BLaER1 treated with 17β-estradiol and CSF1 and Interleukin-3, amounts not matched to agents 10 nM and 100 nM (cell line): ENCODE measurements at regions not wholly inside any gene's neighbourhood (a gene's known extent, or its start where the extent isn't known, plus 50 kb on each side); places are given as distances from the start of the nearest gene placed in this dataset.

Experiments used
- H3K27ac ChIP-seq, 11 experiments: shearing (Covaris generic); formaldehyde crosslinking; 2 replicates each; pipeline ENCODE4 v1.8.1; 2022
- H3K27me3 ChIP-seq, 11 experiments: shearing (Covaris generic); formaldehyde crosslinking; 2 replicates each; pipeline ENCODE4 v1.8.1; 2022
- H3K36me3 ChIP-seq, 11 experiments: shearing (Covaris generic); formaldehyde crosslinking; 2 replicates each; pipeline ENCODE4 v1.8.1; 2022
- H3K4me1 ChIP-seq, 10 experiments: shearing (Covaris generic); formaldehyde crosslinking; 2 replicates each; pipeline ENCODE4 v1.8.1; 2022
- H3K4me2 ChIP-seq, 11 experiments: shearing (Covaris generic); formaldehyde crosslinking; 2 replicates each; pipeline ENCODE4 v1.8.1; 2022
- H3K4me3 ChIP-seq, 10 experiments: shearing (Covaris generic); formaldehyde crosslinking; 2 replicates each; pipeline ENCODE4 v1.8.1; 2022
- H3K9ac ChIP-seq, 11 experiments: shearing (Covaris generic); formaldehyde crosslinking; 2 replicates each; pipeline ENCODE4 v1.8.1; 2022
- H3K9me3 ChIP-seq, 11 experiments: shearing (Covaris generic); formaldehyde crosslinking; replicated peaks in 1 of 11; 2 replicates each; pipeline ENCODE4 v1.8.1; 2022
- H4K20me1 ChIP-seq, 11 experiments: shearing (Covaris generic); formaldehyde crosslinking; 2 replicates each; pipeline ENCODE4 v1.8.1; 2022
- Cebpa-rat ChIP-seq, 11 experiments: shearing (Covaris generic); IDR thresholded peaks; 2 replicates each; pipeline ENCODE4 v1.8.1; 2022

DNA sequence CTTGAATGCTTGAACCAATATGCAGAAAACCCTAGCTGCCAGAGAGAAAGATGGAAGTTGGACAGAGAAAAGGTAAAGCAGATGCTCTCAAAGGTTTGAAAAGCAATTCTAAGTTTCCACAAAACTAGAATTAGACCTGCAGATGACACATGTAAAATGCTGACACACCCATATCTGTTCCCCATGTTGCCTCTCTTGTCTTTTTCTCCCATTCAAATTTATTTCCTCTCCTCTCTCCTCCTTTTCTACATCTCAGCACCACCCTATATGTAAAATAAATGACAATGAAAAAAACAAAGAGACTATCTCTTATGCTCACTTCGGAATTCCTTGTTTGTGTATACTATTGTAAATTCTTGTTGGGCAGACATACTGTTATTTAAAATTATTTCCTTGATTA, 75.5 kb upstream of the PLEKHA5 start:
- Histone ChIP-seq H3K27me3 (no peaks in the 10 kb centered on the region), H3K36me3 (no peaks in the 10 kb centered on the region), H3K9ac (no peak overlapping the region), H3K4me1 (no peaks in the 10 kb centered on the region; a peak in 2 of 20 replicates), H3K27ac (no peak overlapping the region), H4K20me1 (no peaks in the 10 kb centered on the region), H3K4me2 (no peak overlapping the region), H3K4me3 (no peak overlapping the region), H3K9me3 (0 out of 22 replicates have a peak, but pooled peaks cover 0 to 3% (median 0%) of the 10 kb centered on the region in 11 experiments)
- no peak for TF ChIP-seq Cebpa-rat (IDR thresholded peaks at IDR 0.05)

DNA sequence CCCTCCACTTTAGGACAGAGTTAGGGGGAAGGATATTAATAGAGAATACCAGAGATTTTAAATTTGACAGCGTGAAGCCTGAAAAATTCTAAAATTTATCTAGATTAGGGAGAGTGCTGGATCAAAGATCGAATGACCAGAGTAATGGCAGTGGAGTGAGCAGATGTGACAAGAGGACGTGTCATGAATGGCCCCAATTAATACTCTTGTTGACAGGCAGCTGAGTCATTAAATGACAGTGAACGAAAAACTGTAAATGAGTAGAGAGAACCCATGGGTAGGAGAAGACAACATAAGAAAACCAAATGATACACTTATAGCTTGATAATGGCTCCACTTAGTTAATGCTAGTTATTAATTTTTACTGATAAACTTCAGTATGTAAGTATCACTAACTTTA, 73.9 kb upstream of the PLEKHA5 start:
- H4K20me1 ChIP-seq: no peaks in the 10 kb centered on the region
- no peak overlapping the region for H3K9ac ChIP-seq
- H3K4me2 ChIP-seq: no peak overlapping the region
- no peak for TF ChIP-seq Cebpa-rat (IDR thresholded peaks at IDR 0.05)
- peaks cover 0 to 4% (median 0%) of the 10 kb centered on the region in 10 experiments; a peak in 2 of 20 replicates for H3K4me1 ChIP-seq
- no peak overlapping the region for H3K4me3 ChIP-seq
- 0 out of 22 replicates have a peak, but pooled peaks cover 0 to 3% (median 0%) of the 10 kb centered on the region in 11 experiments for H3K9me3 ChIP-seq
- H3K27me3 ChIP-seq: no peaks in the 10 kb centered on the region
- H3K27ac ChIP-seq: no peak overlapping the region
- H3K36me3 ChIP-seq: no peaks in the 10 kb centered on the region

DNA sequence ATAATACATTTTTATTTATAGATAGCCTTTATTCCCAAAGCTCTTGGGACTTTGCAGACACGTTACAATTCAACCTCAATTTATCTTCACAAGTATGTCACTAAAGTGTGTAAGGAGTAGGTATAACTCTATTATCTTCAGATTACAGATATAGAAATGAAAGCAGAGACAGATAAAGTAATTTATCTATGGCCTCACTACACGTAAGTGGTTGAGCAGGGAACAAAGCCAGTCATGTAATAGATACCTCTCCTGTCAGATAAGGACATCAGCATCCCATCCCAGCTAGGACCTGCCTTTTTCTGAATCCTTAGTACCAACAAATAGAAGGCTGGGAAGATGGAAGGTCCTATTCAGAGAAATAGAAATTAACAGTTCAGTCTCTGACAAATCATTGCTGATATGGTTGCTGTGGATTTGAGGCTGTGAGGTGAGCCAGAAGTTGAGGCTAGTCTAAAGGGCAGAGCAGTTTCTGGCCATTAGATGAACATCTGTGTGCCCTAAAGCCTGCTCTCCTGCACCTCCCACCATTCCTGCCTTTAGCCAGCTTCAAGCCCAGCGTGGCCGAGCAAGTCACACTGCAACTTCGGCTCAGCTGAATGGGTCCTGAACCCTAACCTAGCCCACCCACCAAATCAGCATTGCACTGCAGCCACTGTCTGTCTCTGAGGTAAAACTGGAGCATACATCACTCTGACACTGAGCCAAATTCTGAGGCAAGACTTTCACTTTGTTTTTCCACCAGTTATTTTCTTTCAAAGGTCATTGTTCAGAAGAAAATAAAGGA, 71.1 kb upstream of the PLEKHA5 start:
- no peaks in the 10 kb centered on the region for H3K27me3 ChIP-seq
- H3K4me2 ChIP-seq: no peak overlapping the region
- H3K36me3 ChIP-seq: no peaks in the 10 kb centered on the region

DNA sequence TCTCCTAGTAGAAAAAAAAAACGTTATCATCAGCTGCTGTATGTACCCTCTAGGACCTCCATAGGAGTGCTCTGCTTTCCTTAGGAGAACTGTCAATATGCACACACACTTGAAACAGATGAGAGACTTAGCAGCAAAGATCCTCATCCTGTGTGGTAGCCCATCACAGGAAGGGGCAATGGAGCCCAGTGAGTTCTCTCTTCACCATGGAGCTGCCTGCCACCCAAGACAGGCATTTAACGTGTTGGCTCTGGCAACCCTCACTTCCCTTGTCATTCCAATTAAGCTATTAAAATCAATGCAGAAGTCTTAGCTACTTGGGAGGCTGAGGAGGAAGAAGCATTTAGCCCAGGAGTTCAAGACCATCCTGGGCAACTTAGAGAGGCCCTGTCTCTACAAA, 64.8 kb upstream of the PLEKHA5 start:
- no peak overlapping the region for H3K9ac ChIP-seq
- no peak for TF ChIP-seq Cebpa-rat (IDR thresholded peaks at IDR 0.05)

More for the DNA sequence above, 71.1 kb upstream of the PLEKHA5 start:
- H3K27ac ChIP-seq: no peak overlapping the region
- peaks cover 0 to 3% (median 0%) of the 10 kb centered on the region in 11 experiments; a peak in 1 of 22 replicates for H3K9me3 ChIP-seq
- no peak overlapping the region for H3K9ac ChIP-seq
- no peak for TF ChIP-seq Cebpa-rat (IDR thresholded peaks at IDR 0.05)
- peaks cover 0 to 4% (median 0%) of the 10 kb centered on the region in 10 experiments; a peak in 2 of 20 replicates for H3K4me1 ChIP-seq
- H4K20me1 ChIP-seq: no peaks in the 10 kb centered on the region
- H3K4me3 ChIP-seq: no peak overlapping the region

DNA sequence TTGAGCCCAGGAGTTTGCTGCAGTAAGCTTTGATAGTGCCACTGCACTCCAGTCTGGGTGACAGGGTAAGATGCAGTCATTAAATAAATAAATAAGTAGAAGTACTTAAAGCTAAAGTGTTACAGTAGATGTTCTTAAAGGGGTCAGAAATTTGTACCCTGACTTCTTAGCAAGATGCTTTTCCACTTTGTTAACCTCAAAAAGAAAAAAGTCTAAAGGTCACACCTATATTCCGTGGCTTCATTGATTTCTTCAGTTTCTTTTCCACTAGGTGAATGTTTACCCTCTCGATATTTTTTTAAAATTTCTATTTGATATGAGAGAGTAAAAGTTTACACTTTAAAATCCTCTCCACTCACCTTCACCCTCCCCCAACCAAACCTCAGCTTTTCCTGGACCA, 64.3 kb upstream of the PLEKHA5 start:
- Histone ChIP-seq H3K27me3 (no peaks in the 10 kb centered on the region), H3K9me3 (peaks cover 0 to 7% (median 0%) of the 10 kb centered on the region in 11 experiments; a peak in 1 of 22 replicates), H3K4me2 (no peak overlapping the region)

More for the DNA sequence above, 64.8 kb upstream of the PLEKHA5 start:
- H3K27me3 ChIP-seq: no peaks in the 10 kb centered on the region
- no peak overlapping the region for H3K4me3 ChIP-seq
- peaks cover 0 to under 1% (median 0%) of the 10 kb centered on the region in 10 experiments; a peak in 2 of 20 replicates for H3K4me1 ChIP-seq
- H4K20me1 ChIP-seq: no peaks in the 10 kb centered on the region
- H3K4me2 ChIP-seq: no peak overlapping the region
- no peak overlapping the region for H3K27ac ChIP-seq
- peaks cover 0 to 7% (median 0%) of the 10 kb centered on the region in 11 experiments; a peak in 1 of 22 replicates for H3K9me3 ChIP-seq
- no peaks in the 10 kb centered on the region for H3K36me3 ChIP-seq

DNA sequence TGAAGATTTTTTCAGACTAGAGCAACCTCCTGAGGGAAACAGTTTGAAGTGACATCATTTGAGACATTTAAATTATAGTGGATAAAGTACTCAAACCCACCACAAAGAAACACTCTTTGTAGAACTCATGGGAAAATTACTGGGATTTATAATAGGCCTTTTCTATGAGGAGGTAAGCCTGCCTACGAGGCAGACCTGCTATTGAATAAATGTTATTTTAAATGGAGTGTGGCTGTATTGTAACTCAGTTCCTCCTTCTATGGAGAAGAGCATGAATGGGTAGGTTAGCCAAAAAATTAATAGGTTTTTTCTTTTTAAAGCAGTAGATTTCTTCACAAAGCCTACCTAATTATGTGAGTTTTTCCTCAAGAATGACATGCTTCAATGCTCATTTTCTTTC, 63.7 kb upstream of the PLEKHA5 start:
- TF ChIP-seq Cebpa-rat (IDR thresholded peaks at IDR 0.05): no peak
- Histone ChIP-seq H3K4me3 (no peak overlapping the region), H3K27me3 (no peaks in the 10 kb centered on the region), H3K27ac (no peak overlapping the region), H3K9ac (no peak overlapping the region), H4K20me1 (no peaks in the 10 kb centered on the region), H3K36me3 (no peaks in the 10 kb centered on the region), H3K4me1 (no peaks in the 10 kb centered on the region), H3K4me2 (no peak overlapping the region), H3K9me3 (peaks cover 0 to 7% (median 0%) of the 10 kb centered on the region in 11 experiments; a peak in 1 of 22 replicates)

More for the DNA sequence above, 64.3 kb upstream of the PLEKHA5 start:
- no peaks in the 10 kb centered on the region for H3K36me3 ChIP-seq
- no peak for TF ChIP-seq Cebpa-rat (IDR thresholded peaks at IDR 0.05)
- no peaks in the 10 kb centered on the region for H4K20me1 ChIP-seq
- H3K9ac ChIP-seq: no peak overlapping the region
- no peak overlapping the region for H3K4me3 ChIP-seq
- H3K27ac ChIP-seq: no peak overlapping the region
- H3K4me1 ChIP-seq: no peaks in the 10 kb centered on the region

DNA sequence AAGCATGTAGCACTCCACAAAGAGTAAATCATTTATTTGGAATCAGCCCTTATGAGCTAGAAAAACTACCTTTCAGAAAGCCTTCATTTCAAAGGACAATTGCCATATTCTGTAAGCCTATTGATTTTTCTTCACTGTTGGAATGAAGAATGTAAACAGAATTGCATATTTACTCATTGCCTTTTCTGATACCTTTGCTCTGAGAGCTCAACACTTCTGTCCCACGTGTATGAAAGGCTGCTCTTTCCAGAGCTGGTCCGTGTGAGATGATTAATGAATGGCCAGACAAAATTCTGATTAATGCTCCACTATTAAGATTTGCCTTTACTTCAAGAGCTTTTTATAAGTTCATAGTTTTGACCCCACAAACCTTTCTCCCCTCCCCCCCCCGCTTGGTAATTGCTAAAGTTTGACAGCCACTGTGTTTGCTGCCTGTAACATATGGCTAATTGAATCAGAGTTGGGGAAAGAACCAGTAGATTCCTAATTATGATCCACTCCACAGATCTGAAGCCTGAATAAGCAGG, 63.0 kb upstream of the PLEKHA5 start:
- Histone ChIP-seq H3K4me3 (no peak overlapping the region), H3K27ac (no peak overlapping the region), H3K9ac (no peak overlapping the region), H4K20me1 (no peaks in the 10 kb centered on the region), H3K9me3 (peaks cover 0 to 7% (median 0%) of the 10 kb centered on the region in 11 experiments; a peak in 1 of 22 replicates), H3K27me3 (no peaks in the 10 kb centered on the region), H3K4me2 (no peak overlapping the region), H3K36me3 (no peaks in the 10 kb centered on the region), H3K4me1 (no peaks in the 10 kb centered on the region)
- no peak for TF ChIP-seq Cebpa-rat (IDR thresholded peaks at IDR 0.05)

DNA sequence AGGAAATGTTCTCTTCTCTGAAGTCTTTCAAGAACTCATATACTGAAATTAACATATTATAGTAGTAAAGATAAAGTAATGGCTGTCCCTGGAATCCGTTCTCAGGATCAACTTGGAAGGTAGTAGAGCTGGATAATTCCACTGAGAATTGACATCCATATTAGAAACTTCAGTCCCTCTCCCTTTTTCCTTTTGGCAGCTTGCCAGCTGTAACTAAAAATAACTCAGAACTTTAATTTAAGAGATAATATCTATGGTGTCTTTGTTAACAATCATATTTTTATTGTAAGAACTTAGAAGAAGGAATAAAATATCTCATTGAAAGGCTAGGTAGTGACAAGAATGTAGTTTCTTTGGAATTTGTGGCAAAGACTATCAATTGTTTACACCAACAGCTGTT, 61.4 kb upstream of the PLEKHA5 start:
- no peak for TF ChIP-seq Cebpa-rat (IDR thresholded peaks at IDR 0.05)
- no peaks in the 10 kb centered on the region for H4K20me1 ChIP-seq
- no peak overlapping the region for H3K4me3 ChIP-seq
- no peak overlapping the region for H3K9ac ChIP-seq
- no peaks in the 10 kb centered on the region for H3K36me3 ChIP-seq
- H3K4me1 ChIP-seq: no peaks in the 10 kb centered on the region
- no peak overlapping the region for H3K27ac ChIP-seq
- H3K27me3 ChIP-seq: no peaks in the 10 kb centered on the region
- H3K4me2 ChIP-seq: no peak overlapping the region
- peaks cover 0 to 7% (median 0%) of the 10 kb centered on the region in 11 experiments; a peak in 1 of 22 replicates for H3K9me3 ChIP-seq

DNA sequence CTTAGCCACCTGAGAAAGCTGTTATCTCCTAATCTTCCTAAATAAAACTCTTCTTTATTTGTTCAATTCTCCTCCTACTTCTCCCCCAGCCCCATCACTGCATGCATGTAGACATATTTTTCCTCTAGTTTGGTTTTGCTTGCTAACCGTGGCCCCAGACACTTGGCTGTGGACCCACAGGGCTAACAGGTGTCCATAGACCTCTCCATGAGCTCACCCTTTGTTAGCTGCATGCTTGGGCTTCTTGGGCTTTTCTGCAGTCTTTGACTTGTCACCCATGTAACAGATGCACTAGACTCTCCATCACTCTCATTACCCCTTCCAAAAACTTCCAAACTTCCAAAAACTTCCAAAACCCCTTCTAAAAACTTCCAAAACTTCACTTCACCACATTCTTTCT, 59.2 kb upstream of the PLEKHA5 start:
- Histone ChIP-seq H3K9me3 (0 out of 22 replicates have a peak, but pooled peaks cover 0 to 7% (median 0%) of the 10 kb centered on the region in 11 experiments), H3K27ac (no peak overlapping the region), H3K27me3 (no peaks in the 10 kb centered on the region), H3K9ac (no peak overlapping the region), H3K4me3 (no peak overlapping the region), H4K20me1 (no peaks in the 10 kb centered on the region), H3K36me3 (no peaks in the 10 kb centered on the region), H3K4me1 (no peaks in the 10 kb centered on the region), H3K4me2 (no peak overlapping the region)
- no peak for TF ChIP-seq Cebpa-rat (IDR thresholded peaks at IDR 0.05)
